CD14-positive monocyte (primary cell): ENCODE measurements at regions not wholly inside any gene's neighbourhood (a gene's known extent, or its start where the extent isn't known, plus 50 kb on each side); places are given as distances from the start of the nearest gene placed in this dataset.

Experiments
- DNase-seq, 3 donors: peaks; one replicate each; pipeline ENCODE4 v3.0.0-alpha.2; 2011 to 2022
- H2AFZ ChIP-seq: 2 replicates; pipeline ENCODE4 v1.6.0; 2012; ENCODE audit warnings: mild to moderate bottlenecking, low read depth, low read length, inconsistent platforms; ENCODE audit not compliant: insufficient read depth, poor library complexity, severe bottlenecking
- H3K27ac ChIP-seq, 2 donors: 1 replicate in 1 of 2; 2 replicates in 1 of 2; pipeline ENCODE4 v1.5.1; 2012 to 2013; ENCODE audit warnings: low read length in 2 of 2, control low read depth in 1 of 2, inconsistent platforms in 1 of 2, low read depth in 1 of 2, mild to moderate bottlenecking in 1 of 2
- H3K27me3 ChIP-seq, 2 donors: one replicate each; pipeline versions ENCODE4 v1.6.0 to v1.6.1; 2011 to 2013; ENCODE audit warnings: low read length in 2 of 2; ENCODE audit not compliant: control insufficient read depth in 2 of 2, insufficient read depth in 2 of 2
- H3K36me3 ChIP-seq, 2 donors: replicated peaks in 1 of 2; 1 replicate in 1 of 2; 2 replicates in 1 of 2; pipeline versions ENCODE4 v1.5.1 to v1.6.1; 2012 to 2013; ENCODE audit warnings: low read length in 2 of 2, control low read depth in 1 of 2, inconsistent platforms in 1 of 2, mild to moderate bottlenecking in 1 of 2; ENCODE audit not compliant: insufficient read depth in 2 of 2, control insufficient read depth in 1 of 2
- H3K4me1 ChIP-seq, 2 donors: 1 replicate in 1 of 2; 2 replicates in 1 of 2; pipeline versions ENCODE4 v1.5.1 to v1.6.1; 2012 to 2013; ENCODE audit warnings: low read length in 2 of 2, control low read depth in 1 of 2, inconsistent platforms in 1 of 2, mild to moderate bottlenecking in 1 of 2, moderate library complexity in 1 of 2; ENCODE audit not compliant: insufficient read depth in 2 of 2, control insufficient read depth in 1 of 2
- H3K4me2 ChIP-seq: replicated peaks from 2 replicates; pipeline ENCODE3; 2012; ENCODE audit warnings: low read length, moderate library complexity, mild to moderate bottlenecking; ENCODE audit not compliant: poor library complexity, severe bottlenecking; ENCODE audit errors: extremely low read depth
- H3K4me3 ChIP-seq, 3 experiments: fragments of 200-600 bp in 1 of 3; sonication (generic) in 1 of 3; replicated peaks in 1 of 3; 1 replicate in 2 of 3; 2 replicates in 1 of 3; pipeline ENCODE4 v1.5.1; 2011 to 2013; ENCODE audit warnings: low read length in 3 of 3, mild to moderate bottlenecking in 3 of 3, control low read depth in 2 of 3, low read depth in 2 of 3, inconsistent platforms in 1 of 3, moderate library complexity in 1 of 3
- H3K79me2 ChIP-seq: 2 replicates; pipeline ENCODE4 v1.6.0; 2012; ENCODE audit warnings: mild to moderate bottlenecking, control low read depth, inconsistent platforms, low read length, moderate library complexity; ENCODE audit not compliant: insufficient read depth
- H3K9ac ChIP-seq: 2 replicates; pipeline ENCODE4 v1.6.0; 2017; ENCODE audit warnings: low read length, mild to moderate bottlenecking; ENCODE audit not compliant: insufficient read depth, poor library complexity, severe bottlenecking
- H3K9me3 ChIP-seq, 2 donors: replicated peaks in 1 of 2; 1 replicate in 1 of 2; 2 replicates in 1 of 2; pipeline versions ENCODE4 v1.5.1 to v1.6.1; 2012 to 2013; ENCODE audit warnings: low read length in 2 of 2, control low read depth in 1 of 2; ENCODE audit not compliant: control insufficient read depth in 1 of 2, insufficient read depth in 1 of 2
- H4K20me1 ChIP-seq: 2 replicates; pipeline ENCODE4 v1.6.0; 2012; ENCODE audit warnings: mild to moderate bottlenecking, low read length, control low read depth, moderate library complexity; ENCODE audit not compliant: insufficient read depth
- H3K27ac Mint-ChIP-seq, 7 donors: one replicate each; pipeline ENCODE4 v1.8.0; 2020; ENCODE audit warnings: mild to moderate bottlenecking in 7 of 7, mixed read lengths in 7 of 7, moderate library complexity in 6 of 7, inconsistent platforms in 2 of 7
- H3K27me3 Mint-ChIP-seq, 3 donors: one replicate each; pipeline ENCODE4 v1.8.0; 2021 to 2022; ENCODE audit warnings: low read depth in 3 of 3, mild to moderate bottlenecking in 3 of 3, mixed read lengths in 3 of 3, moderate library complexity in 3 of 3, inconsistent platforms in 1 of 3
- H3K36me3 Mint-ChIP-seq, 2 donors: one replicate each; pipeline ENCODE4 v1.8.0; 2020; ENCODE audit warnings: mixed read lengths in 2 of 2, inconsistent platforms in 1 of 2, mild to moderate bottlenecking in 1 of 2
- H3K4me1 Mint-ChIP-seq: one replicate; pipeline ENCODE4 v1.8.0; 2020; ENCODE audit warnings: mild to moderate bottlenecking, mixed read lengths
- H3K4me3 Mint-ChIP-seq, 2 donors: one replicate each; pipeline ENCODE4 v1.8.0; 2020; ENCODE audit warnings: mild to moderate bottlenecking in 2 of 2, mixed read lengths in 2 of 2, moderate library complexity in 1 of 2
- H3K9me3 Mint-ChIP-seq, 7 donors: one replicate each; pipeline ENCODE4 v1.8.0; 2020 to 2022; ENCODE audit warnings: mixed read lengths in 7 of 7, mild to moderate bottlenecking in 6 of 7, moderate library complexity in 6 of 7, inconsistent platforms in 2 of 7
- WGBS: methylation state at CpG from one replicate; pipeline ENCODE4 v1.1.5; 2013; ENCODE audit warnings: missing lambda C conversion rate; ENCODE audit not compliant: insufficient coverage; 5-methylcytosine and 5-hydroxymethylcytosine counted together
- intact Hi-C, 2 donors: fragments of 100-400 bp; cut with micrococcal nuclease; formaldehyde crosslinking; loops; one replicate each; pipeline versions ENCODE4 v1.15.0 to v1.15.1; 2023
- TF ChIP-seq, protein P1 (sequence below): fragments of 200-600 bp; IDR thresholded peaks from one replicate; pipeline ENCODE4 v1.8.0; 2022; ENCODE audit warnings: antibody characterized with exemption, mild to moderate bottlenecking

DNA sequence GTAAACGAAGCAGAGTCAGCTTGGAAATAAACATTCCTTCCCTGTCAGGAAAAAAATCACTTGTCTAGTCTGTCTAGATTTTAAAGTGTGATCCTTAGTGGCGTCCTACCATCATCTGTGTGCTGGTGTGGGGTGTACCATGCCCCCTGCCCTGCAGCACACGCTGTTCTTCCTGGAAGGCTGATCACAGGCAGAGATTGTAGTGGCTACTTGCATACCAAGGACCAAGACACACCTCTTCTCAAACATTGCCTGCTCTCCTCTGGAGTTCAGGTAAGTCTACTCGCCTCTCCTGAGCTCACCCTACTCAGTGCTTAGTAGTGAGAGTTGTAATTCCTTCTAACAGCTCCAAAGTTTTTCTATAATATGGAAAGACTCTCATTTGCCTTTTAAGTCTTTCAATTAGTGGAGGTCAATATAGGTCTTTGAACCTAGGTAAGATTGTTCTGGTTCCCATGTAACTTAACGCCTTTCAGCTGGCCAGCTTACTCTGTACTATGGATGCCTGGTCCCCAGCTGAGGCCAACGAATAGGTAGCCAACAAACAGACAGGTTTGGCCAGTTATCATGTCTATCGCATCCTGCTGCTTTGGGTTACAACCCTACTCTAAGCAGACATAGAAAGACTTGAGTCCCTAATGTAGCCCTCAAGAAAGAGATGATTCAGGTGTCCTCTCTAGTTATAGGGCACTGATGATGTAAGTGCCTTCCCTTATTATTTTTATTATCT lies 55.4 kb downstream of the XCL1 start:
- H3K4me3 Mint-ChIP-seq, result no peak overlapping the region
- no peaks in the 10 kb centered on the region for H3K27me3 Mint-ChIP-seq
- Histone ChIP-seq H3K9me3 (no peaks in the 10 kb centered on the region), H3K79me2 (no peaks in the 10 kb centered on the region), H2AFZ (no peak overlapping the region), H3K4me3 (no peak overlapping the region), H3K36me3 (no peaks in the 10 kb centered on the region), H3K9ac (no peak overlapping the region), H4K20me1 (no peaks in the 10 kb centered on the region), H3K27me3 (no peaks in the 10 kb centered on the region), H3K4me1 (no peaks in the 10 kb centered on the region), H3K27ac (no peak overlapping the region), H3K4me2 (no peak overlapping the region)
- 83% methylated on average over 2 of the region's 7 CpGs for WGBS
- H3K4me1 Mint-ChIP-seq, result peaks cover 6% of the 10 kb centered on the region
- intact Hi-C loops, result no loop called here
- no peaks in the 10 kb centered on the region for H3K36me3 Mint-ChIP-seq
- no peak overlapping the region for H3K27ac Mint-ChIP-seq
- TF ChIP-seq, protein P1, sequence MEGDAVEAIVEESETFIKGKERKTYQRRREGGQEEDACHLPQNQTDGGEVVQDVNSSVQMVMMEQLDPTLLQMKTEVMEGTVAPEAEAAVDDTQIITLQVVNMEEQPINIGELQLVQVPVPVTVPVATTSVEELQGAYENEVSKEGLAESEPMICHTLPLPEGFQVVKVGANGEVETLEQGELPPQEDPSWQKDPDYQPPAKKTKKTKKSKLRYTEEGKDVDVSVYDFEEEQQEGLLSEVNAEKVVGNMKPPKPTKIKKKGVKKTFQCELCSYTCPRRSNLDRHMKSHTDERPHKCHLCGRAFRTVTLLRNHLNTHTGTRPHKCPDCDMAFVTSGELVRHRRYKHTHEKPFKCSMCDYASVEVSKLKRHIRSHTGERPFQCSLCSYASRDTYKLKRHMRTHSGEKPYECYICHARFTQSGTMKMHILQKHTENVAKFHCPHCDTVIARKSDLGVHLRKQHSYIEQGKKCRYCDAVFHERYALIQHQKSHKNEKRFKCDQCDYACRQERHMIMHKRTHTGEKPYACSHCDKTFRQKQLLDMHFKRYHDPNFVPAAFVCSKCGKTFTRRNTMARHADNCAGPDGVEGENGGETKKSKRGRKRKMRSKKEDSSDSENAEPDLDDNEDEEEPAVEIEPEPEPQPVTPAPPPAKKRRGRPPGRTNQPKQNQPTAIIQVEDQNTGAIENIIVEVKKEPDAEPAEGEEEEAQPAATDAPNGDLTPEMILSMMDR, result no peak
- DNase-seq, result no peak
- H3K9me3 Mint-ChIP-seq, result no peaks in the 10 kb centered on the region

DNA sequence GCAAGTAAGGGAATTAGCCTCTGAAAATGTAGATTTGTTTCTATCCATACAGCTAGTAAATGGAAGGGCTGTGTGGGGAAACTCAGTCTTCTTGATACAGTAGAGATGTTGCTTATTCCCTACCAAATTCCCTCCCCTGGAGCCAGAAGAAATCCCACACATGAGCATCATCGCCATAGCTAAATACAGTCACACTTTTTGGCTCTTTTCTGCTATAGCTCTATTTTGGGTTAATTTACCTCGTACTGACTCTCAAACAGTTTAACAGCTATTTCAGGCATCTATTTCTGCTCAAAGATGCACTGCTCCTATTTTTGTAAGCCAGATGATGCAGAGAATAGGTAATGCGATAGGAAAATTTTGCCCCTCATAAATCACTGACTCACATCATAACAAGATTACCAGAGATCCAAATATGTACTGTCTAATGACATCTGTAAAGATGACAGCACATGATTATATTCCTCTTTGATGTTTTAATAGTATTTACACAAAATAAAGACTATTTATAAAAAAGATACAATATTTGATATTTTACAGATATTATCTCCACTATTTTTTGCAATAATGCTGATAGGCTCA lies 58.6 kb downstream of the XCL1 start:
- WGBS, result no CpG with 5 or more reads among the region's 3 CpGs
- no peaks in the 10 kb centered on the region for H4K20me1 ChIP-seq
- TF ChIP-seq, protein P1, result no peak
- no peak overlapping the region for H3K4me3 ChIP-seq
- Mint-ChIP-seq H3K4me1 (peaks cover 5% of the 10 kb centered on the region), H3K36me3 (no peaks in the 10 kb centered on the region), H3K27ac (no peak overlapping the region), H3K27me3 (no peaks in the 10 kb centered on the region), H3K9me3 (peaks cover 0 to 1% (median 0%) of the 10 kb centered on the region in 7 donors), H3K4me3 (no peak overlapping the region)
- H2AFZ ChIP-seq, result no peak overlapping the region
- no peak overlapping the region for H3K9ac ChIP-seq
- H3K4me1 ChIP-seq, result no peaks in the 10 kb centered on the region
- H3K27me3 ChIP-seq, result no peaks in the 10 kb centered on the region
- no peak for DNase-seq
- intact Hi-C loops, result no loop called here
- no peaks in the 10 kb centered on the region for H3K36me3 ChIP-seq
- no peak overlapping the region for H3K27ac ChIP-seq
- H3K4me2 ChIP-seq, result no peak overlapping the region
- H3K79me2 ChIP-seq, result no peaks in the 10 kb centered on the region
- no peaks in the 10 kb centered on the region for H3K9me3 ChIP-seq
